Left lobe of liver (tissue), 2 donors: ENCODE measurements at regions not wholly inside any gene's neighbourhood (a gene's known extent, or its start where the extent isn't known, plus 50 kb on each side); places are given as distances from the start of the nearest gene placed in this dataset.
"Not testable (repeated sequence)": the region's sequence is repeated elsewhere in the genome, so short reads cannot be mapped to it uniquely, and the experiment has no call there.

Source experiments
- ATAC-seq: fragments of 200-7000 bp; cut with Tn5 transposase; one replicate; pipeline ENCODE4 v1.9.1; 2020; ENCODE audit warnings: mild to moderate bottlenecking, moderate library complexity
- DNase-seq: peaks from one replicate; pipeline ENCODE4 v3.0.0-alpha.2; 2020; ENCODE audit warnings: low spot score
- donor health status: DM: no; HTN: no; CAD: no; lungs with moderate emphysema.
- donor health status: DM: no; HTN: yes; CAD: no.

- DNase-seq (no peak), ATAC-seq (peak; percentile 81)
Measured at GRCh38 chr16:86072328-86073102, 173.6 kb downstream of the IRF8 start.

GRCh38 chr16:86073103-86073625 lies 174.2 kb downstream of the IRF8 start:
- DNase-seq (no peak), ATAC-seq (no peak)

DNA sequence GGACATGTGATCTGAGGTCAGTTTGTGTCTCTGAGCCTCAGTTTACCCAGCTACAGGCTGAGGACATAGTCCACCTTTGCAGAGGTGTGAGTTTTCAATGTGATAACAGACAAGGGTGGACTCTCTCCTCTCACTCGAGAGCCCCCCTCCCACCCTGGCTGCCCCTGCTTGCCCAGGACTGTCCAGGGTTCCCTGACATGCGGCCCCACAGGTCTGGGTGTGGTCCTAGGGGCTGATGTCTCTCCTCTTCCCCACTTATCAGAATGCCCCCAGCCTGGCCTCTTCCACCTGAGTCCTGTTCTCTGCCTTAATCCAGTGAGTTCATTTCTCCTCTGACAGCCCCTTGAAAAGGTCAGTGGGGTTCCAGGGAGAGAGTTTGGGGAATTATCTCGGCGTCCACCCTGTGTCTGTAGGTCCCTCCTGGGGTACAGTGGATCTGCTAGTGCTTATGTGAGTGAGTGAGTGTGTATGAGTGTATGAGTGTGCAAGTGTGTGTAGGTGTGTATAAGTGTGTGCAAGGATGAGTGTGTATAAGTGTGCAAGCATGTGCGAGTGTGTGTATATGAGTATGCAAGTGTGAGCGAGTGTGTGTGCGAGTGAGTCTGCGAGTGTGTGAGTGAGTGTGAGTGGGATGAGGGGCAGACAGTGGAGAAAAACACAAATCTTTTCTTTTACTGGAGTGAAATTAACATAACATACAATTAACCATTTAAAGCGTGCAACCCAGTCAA lies 175.0 kb downstream of the IRF8 start:
- DNase-seq (no peak), ATAC-seq (no peak)

- DNase-seq (no peak), ATAC-seq (peak; percentile 37)
Measured at GRCh38 chr16:86074651-86075487, 175.9 kb downstream of the IRF8 start.

DNA sequence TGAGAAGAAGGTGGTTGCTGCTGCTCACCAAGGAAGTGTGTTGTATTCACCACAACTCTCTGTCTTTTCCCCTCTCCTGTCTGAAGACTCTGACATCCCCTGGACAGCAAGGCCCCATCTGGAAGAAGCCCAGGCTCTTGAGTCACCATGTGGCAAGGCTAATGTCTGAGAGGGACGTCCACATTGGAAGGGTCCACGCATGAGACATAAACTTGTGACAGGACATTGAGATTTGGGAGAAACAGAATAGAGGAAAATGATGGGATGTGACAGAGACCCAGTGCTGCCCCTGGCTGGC lies 176.5 kb downstream of the IRF8 start:
- DNase-seq: no peak
- no peak for ATAC-seq

GRCh38 chr16:86075839-86076440 lies 177.0 kb downstream of the IRF8 start:
- no peak for ATAC-seq
- DNase-seq: no peak

DNA sequence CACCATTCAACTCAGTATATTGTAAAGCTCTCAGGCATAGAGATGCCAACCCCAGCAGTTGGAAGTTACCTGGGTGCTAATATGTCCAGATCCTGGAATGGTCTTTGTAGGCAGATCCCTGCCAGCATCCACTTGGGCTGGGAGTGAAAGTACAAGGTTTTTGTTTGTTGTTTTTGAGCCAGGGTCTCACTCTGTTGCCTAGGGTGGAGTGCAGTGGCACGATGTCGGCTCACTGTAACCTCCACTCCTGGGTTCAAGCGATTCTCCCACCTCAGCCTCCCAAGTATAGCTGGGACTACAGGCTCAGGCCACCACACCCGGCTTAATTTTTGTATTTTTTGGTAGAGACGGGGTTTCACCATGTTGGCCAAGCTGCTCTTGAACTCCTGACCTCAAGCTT lies 177.6 kb downstream of the IRF8 start:
- no peak for ATAC-seq
- DNase-seq: no peak

DNA sequence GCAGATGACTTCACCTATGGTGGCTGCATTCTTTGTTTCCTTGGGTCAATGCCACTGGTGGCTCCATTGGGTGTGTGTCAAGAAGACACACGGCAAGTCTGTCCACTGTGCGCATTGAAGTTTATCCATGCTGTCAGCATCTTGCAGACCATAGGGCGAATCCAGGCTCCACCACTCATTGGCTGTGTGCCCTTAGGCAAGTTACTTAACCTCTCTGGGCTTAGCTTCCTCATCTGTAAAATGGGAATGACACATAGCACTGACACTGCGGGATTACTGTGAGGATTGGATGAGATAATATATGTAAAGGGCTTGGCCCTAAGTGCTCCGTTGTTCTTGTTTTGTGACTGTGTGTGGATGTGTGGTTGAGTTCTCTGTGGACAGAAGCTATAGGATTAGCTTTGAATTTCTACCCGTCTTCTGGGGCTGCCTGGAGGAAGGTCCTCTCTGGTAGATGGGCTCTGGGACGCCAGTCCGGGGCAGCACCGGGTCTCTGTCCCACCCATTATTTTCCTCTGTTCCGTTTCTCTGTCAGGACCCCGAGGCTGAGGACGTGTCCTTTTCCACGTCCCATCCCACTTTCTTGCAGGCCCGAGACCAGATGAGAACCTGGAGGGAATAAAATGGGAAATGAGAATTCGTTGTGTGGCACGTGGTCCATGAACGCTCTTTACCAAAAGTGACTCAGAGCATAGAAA lies 178.4 kb downstream of the IRF8 start:
- ATAC-seq (no peak), DNase-seq (no peak)

GRCh38 chr16:86078121-86078600 lies 179.2 kb downstream of the IRF8 start:
- DNase-seq (no peak), ATAC-seq (no peak)

- not testable (repeated sequence) for ATAC-seq, DNase-seq
Measured at GRCh38 chr16:86078711-86079110, 179.7 kb downstream of the IRF8 start.

GRCh38 chr16:86079255-86079885 lies 180.4 kb downstream of the IRF8 start:
- ATAC-seq (no peak), DNase-seq (no peak)

DNA sequence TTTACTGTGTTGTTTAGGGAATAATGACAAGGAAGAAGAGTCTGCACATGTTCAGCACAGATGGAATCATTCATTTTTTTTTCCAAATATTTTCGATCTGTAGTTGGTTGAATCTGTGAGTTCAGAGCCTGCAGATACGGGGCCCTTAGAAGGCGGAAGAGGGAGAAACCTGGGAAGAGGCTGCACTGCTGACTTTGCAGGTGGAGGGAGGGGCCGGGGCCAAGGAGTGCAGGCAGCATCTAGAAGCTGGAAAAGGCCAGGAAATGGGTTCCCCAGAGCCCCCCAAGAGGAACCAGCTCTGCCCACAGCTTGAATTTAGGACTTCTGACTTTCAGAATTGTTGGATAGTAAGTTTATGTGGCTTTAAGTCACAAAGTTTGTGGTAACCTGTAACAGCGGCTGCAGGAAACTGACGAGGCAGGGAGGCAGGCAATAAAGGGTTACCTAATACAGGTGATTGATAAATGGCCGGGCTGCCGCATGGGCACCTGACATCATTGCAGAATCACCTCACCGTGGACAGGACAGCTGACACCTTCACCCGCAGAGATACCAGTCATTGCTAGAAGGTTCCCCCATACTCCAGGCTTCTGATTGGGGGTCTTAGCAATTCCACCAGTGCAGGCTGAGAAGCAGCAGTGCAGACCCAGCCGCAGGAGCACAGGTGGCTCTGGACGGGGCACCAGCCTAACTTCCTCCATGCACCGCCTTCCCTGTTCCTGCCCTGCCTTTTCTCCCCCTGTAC lies 181.3 kb downstream of the IRF8 start:
- ATAC-seq: no peak
- DNase-seq: no peak

- ATAC-seq: no peak
Measured at GRCh38 chr16:86080982-86081381, 182.0 kb downstream of the IRF8 start.

DNA sequence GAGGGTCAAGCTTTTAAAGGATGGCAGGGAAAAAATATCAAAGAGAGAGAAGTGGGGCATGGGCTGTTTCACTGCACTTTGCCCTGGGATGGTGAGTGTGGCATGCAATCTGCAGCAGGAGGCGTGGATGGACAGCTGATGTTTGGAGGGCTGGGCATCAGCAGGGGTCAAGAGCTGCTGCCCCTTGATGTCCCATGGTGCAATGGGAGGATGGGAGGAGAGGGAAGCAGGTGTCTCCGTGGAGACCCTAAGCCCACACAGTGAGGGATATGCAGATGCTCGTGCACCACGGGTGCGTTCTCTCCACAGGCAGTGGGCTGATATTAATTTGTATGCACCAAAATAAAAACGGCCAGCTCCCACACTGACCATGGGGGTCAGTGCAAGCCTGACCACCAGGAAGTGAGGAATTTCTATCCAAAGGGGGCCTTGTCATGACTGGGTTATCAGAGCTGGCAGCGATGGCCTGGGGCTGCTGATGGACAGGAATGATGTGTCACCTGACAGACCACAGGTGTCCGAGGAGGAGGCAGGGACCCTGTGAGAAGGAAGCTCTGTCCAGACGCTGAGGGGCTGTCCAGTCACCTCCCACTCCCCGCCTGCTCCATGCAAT lies 183.6 kb downstream of the IRF8 start:
- no peak for DNase-seq

More at GRCh38 chr16:86080982-86081381, 182.0 kb downstream of the IRF8 start:
- DNase-seq: no peak

DNA sequence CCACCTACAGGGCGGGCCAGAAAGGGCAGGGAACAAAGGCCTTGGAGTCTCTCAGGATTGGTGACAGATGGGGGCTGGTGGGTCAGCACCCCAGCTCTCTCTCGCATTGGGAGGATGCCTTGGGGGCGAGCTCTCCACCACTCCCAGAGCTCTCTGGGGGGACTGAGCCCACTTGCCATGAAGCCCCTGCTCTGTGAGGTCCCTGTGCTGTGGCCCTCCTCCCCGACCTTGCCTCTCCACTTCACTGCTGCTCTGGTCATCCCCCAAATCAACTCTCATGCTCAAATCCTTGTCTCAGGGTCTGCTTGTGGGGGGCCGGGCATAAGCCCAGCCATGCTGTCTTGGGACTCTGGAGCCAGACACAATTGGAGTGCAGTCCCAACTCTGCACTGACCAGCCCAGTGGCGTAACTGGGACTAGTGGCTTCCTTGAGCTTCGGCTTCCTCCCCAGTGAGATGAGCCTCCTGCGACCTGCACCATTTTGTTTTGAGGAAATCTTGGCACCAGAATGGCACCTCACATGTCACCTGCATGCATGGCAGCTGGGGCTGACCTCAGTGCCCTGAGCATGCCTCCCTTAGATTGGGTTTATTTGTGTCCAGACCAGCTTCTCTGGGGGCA lies 184.5 kb downstream of the IRF8 start:
- DNase-seq: no peak

More for the DNA sequence above, 183.6 kb downstream of the IRF8 start:
- no peak for ATAC-seq

GRCh38 chr16:86085161-86085611 lies 186.2 kb downstream of the IRF8 start:
- ATAC-seq: no peak
- no peak for DNase-seq

More for the DNA sequence above, 184.5 kb downstream of the IRF8 start:
- ATAC-seq: no peak

GRCh38 chr16:86085795-86086194 lies 186.8 kb downstream of the IRF8 start:
- ATAC-seq (no peak), DNase-seq (no peak)

DNA sequence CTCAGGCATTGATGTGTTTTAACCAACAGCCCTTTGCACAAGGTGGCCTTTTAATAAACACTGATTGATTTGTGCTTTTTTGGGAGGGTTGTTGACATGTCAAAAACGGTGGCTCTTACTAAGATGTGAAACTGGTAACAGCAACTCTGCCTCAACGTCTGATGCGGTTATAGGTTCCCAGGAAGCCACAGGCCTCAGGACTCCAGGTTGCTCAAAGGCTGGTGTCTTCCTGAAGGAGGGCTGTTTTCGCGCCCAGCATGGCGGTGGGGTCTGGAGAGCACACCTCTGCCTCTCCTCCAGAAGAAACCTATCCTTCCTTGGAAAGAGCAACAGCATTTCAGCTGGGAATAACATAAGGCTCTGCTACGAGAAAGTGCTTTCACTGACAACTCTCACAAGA lies 187.5 kb downstream of the IRF8 start:
- ATAC-seq (no peak), DNase-seq (no peak)
